ENCODE measurements at regions not wholly inside any gene's neighbourhood (a gene's known extent, or its start where the extent isn't known, plus 50 kb on each side); places are given as distances from the start of the nearest gene placed in this dataset.
A peak's percentile ranks its signal among the peaks of the same experiment; 100 is the strongest.

DNA sequence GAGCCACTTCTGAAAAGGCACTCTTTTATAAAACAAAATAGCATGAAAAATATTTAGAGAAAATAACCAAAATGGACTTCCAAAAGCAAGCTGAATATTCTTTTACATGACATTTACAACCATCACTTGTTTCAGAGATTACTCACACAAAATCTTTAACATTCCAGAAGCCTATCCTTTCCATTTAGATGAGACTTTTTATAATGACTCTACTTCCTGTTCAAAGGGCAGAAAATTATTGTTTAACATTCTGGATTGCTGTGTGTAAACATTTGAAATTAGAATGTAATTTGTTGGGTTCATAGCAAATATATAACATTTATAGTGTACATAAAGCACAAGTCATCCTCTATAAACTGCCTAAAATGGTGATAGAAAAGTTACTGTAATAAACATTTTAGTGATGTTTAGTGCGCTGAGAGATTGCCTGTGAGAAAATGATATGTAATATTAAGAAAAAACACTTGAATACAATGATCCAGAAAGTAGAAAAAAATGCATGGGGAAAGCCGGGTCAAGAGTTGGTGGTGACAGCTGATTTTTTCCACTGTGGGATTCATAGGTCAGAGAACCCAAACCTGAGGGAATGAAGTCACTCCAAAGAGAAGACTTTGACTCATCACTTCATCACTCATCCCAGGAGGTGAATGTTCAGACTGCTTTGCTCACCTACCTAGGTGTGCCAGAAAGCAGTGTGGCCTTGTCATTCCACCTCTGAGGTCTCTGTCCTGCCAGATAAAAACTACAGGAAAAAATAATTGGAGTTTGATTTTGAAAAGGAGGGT lies 305.8 kb downstream of the ARPP21 start:
- Histone ChIP-seq H3K36me3 (no peaks in the 10 kb centered on the region), H3K4me3 (replicated peaks in 1 of 3) (no peak overlapping the region), H3K9me3 (no peaks in the 10 kb centered on the region), H3K4me1 (no peaks in the 10 kb centered on the region), H3K27ac (no peak overlapping the region), H3K27me3 (no peaks in the 10 kb centered on the region)
- TF ChIP-seq, protein P1, sequence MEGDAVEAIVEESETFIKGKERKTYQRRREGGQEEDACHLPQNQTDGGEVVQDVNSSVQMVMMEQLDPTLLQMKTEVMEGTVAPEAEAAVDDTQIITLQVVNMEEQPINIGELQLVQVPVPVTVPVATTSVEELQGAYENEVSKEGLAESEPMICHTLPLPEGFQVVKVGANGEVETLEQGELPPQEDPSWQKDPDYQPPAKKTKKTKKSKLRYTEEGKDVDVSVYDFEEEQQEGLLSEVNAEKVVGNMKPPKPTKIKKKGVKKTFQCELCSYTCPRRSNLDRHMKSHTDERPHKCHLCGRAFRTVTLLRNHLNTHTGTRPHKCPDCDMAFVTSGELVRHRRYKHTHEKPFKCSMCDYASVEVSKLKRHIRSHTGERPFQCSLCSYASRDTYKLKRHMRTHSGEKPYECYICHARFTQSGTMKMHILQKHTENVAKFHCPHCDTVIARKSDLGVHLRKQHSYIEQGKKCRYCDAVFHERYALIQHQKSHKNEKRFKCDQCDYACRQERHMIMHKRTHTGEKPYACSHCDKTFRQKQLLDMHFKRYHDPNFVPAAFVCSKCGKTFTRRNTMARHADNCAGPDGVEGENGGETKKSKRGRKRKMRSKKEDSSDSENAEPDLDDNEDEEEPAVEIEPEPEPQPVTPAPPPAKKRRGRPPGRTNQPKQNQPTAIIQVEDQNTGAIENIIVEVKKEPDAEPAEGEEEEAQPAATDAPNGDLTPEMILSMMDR (IDR thresholded peaks at IDR 0.05): no peak
- TF ChIP-seq POLR2A (IDR thresholded peaks at IDR 0.05): no peak
- intact Hi-C loops (cut with DNase I): no loop called here
- 90 to 92% methylated on average over 2 of the region's 2 CpGs for WGBS, 2 donors
- DNase-seq: no peak

GRCh38 chr3:35946121-35946853 lies 307.0 kb downstream of the ARPP21 start:
- intact Hi-C loops (cut with DNase I): no loop called here
- 44 to 45% methylated on average over 8 of the region's 8 CpGs for WGBS, 2 donors

DNA sequence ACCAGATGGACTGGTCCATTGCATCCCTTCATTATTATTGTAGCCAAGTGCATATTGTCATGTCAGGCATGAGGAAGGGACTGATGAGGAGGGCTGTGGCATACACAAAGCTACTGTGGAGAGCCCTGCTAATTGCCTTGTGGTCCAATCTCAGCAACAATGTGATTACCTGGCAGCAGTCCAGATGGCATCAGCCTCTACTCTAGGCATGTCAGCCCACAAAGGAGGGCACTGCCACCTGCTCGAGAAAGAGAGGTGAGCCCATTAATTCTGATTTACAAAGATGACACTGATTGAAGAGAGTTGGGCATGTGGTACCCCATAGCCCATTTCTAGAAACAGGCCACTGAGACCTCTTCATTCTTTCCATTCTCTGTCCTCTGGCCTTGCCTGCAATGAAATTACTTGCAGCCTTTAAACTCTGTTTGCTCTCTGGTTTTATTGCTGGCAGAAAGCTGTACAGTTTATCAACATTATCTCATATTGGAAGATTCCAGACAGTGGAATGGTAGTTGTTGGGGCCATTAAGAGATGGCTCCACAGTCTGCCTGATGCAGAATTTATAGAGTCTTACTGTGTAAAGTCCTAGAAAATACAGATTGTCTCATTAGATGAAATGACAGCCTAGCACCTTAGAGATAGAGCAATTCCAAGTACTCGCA lies 307.7 kb downstream of the ARPP21 start:
- H3K4me3 ChIP-seq (replicated peaks in 1 of 3): no peak overlapping the region
- 85 to 89% methylated on average over 2 of the region's 2 CpGs for WGBS, 2 donors

More at GRCh38 chr3:35946121-35946853, 307.0 kb downstream of the ARPP21 start:
- no peak overlapping the region for H3K27ac ChIP-seq
- H3K4me1 ChIP-seq: no peaks in the 10 kb centered on the region
- TF ChIP-seq, protein P1 (IDR thresholded peaks at IDR 0.05): peak in 3 of 6 experiments; percentile 46 to 52 (median 47)
- TF ChIP-seq POLR2A (IDR thresholded peaks at IDR 0.05): no peak
- no peak overlapping the region for H3K4me3 ChIP-seq (replicated peaks in 1 of 3)
- H3K9me3 ChIP-seq: no peaks in the 10 kb centered on the region
- H3K27me3 ChIP-seq: no peaks in the 10 kb centered on the region
- no peaks in the 10 kb centered on the region for H3K36me3 ChIP-seq
- DNase-seq: no peak

DNA sequence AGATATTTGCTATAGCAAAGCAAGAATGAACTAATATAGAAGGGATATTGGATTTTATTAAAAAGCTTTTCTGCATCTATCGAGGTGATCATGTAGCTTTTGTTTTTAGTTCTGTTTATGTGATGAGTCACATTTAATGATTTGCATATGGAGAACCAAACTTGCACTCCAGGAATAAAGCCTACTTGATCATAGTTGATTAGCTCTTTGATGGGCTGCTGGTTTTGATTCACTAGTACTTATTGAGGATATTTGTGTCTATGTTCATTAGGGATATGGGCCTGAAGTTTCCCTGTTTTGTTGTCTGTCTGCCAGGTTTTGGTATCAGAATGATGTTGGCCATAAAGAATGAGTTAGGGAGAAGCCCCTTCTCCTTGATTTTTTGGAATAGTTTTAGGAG lies 310.7 kb downstream of the ARPP21 start:
- WGBS, 2 donors: 85 to 94% methylated on average over 1 of the region's 1 CpG
- Histone ChIP-seq H3K9me3 (no peaks in the 10 kb centered on the region), H3K4me3 (replicated peaks in 1 of 3) (no peak overlapping the region), H3K27ac (no peak overlapping the region), H3K4me1 (no peaks in the 10 kb centered on the region), H3K36me3 (no peaks in the 10 kb centered on the region), H3K27me3 (no peaks in the 10 kb centered on the region)
- no peak for DNase-seq
- TF ChIP-seq, protein P1 (IDR thresholded peaks at IDR 0.05): no peak
- TF ChIP-seq POLR2A (IDR thresholded peaks at IDR 0.05): no peak
- intact Hi-C loops (cut with DNase I): no loop called here

More for the DNA sequence above, 307.7 kb downstream of the ARPP21 start:
- intact Hi-C loops (cut with DNase I): no loop called here
- H3K27ac ChIP-seq: no peak overlapping the region
- no peaks in the 10 kb centered on the region for H3K36me3 ChIP-seq
- no peaks in the 10 kb centered on the region for H3K9me3 ChIP-seq
- no peaks in the 10 kb centered on the region for H3K27me3 ChIP-seq
- no peak for DNase-seq
- no peaks in the 10 kb centered on the region for H3K4me1 ChIP-seq
- TF ChIP-seq, protein P1 (IDR thresholded peaks at IDR 0.05): peak in 1 of 6 experiments; percentile 1
- TF ChIP-seq POLR2A (IDR thresholded peaks at IDR 0.05): no peak
